Upper lobe of left lung (tissue), 6 donors: ENCODE measurements at regions not wholly inside any gene's neighbourhood (a gene's known extent, or its start where the extent isn't known, plus 50 kb on each side); places are given as distances from the start of the nearest gene placed in this dataset.

Experiments used
- ATAC-seq, 2 donors: fragments of 200-7000 bp; cut with Tn5 transposase; one replicate each; pipeline ENCODE4 v1.9.1; 2022; ENCODE audit warnings: mild to moderate bottlenecking in 2 of 2, moderate library complexity in 2 of 2; ENCODE audit not compliant: low FRiP score in 2 of 2
- DNase-seq, 2 donors: peaks; one replicate each; pipeline ENCODE4 v3.0.0-alpha.2; 2019 to 2020
- H3K27ac ChIP-seq, 4 donors: fragments of 200-600 bp; sonication (generic); one replicate each; pipeline ENCODE4 v1.5.1; 2016 to 2019
- H3K27me3 ChIP-seq, 4 donors: fragments of 200-600 bp; sonication (generic); one replicate each; pipeline ENCODE4 v1.5.1; 2017 to 2019
- H3K36me3 ChIP-seq, 4 donors: fragments of 200-600 bp; sonication (generic); one replicate each; pipeline ENCODE4 v1.5.1; 2016 to 2019
- H3K4me1 ChIP-seq, 4 donors: fragments of 200-600 bp; sonication (generic); one replicate each; pipeline ENCODE4 v1.5.1; 2018 to 2019
- H3K4me3 ChIP-seq, 4 donors: fragments of 200-600 bp; sonication (generic); one replicate each; pipeline ENCODE4 v1.5.1; 2017 to 2019; ENCODE audit warnings: mild to moderate bottlenecking in 2 of 4, moderate library complexity in 1 of 4
- H3K9me3 ChIP-seq, 4 donors: fragments of 200-600 bp; sonication (generic); one replicate each; pipeline ENCODE4 v1.5.1; 2018 to 2019
- CTCF ChIP-seq, 6 experiments: fragments of 450-650 bp in 4 of 6; fragments of 200-600 bp in 2 of 6; sonication (generic) in 2 of 6; IDR thresholded peaks; one replicate each; pipeline ENCODE4 v1.5.1; 2016 to 2019; ENCODE audit warnings: antibody characterized with exemption in 6 of 6
- EP300 ChIP-seq, 4 donors: sonication (generic); formaldehyde crosslinking; IDR thresholded peaks; one replicate each; pipeline ENCODE4 v1.5.1; 2017; ENCODE audit warnings: antibody characterized with exemption in 4 of 4, control low read depth in 2 of 4
- POLR2A ChIP-seq, 4 donors: fragments of 450-650 bp; IDR thresholded peaks; one replicate each; pipeline ENCODE4 v1.5.1; 2016 to 2017; ENCODE audit warnings: antibody characterized with exemption in 4 of 4, mild to moderate bottlenecking in 2 of 4
- POLR2AphosphoS5 ChIP-seq, 2 donors: sonication (generic); formaldehyde crosslinking; IDR thresholded peaks; one replicate each; pipeline ENCODE4 v1.5.1; 2017; ENCODE audit warnings: antibody characterized with exemption in 2 of 2
- WGBS, 2 donors: methylation state at CpG; one replicate each; pipeline ENCODE4 v1.1.5; 2017 to 2018; 5-methylcytosine and 5-hydroxymethylcytosine counted together
- donor health status: DM: no; HTN: no; CAD: no; lungs with moderate emphysema.
- donor health status: DM: no; HTN: yes; CAD: no; lungs with severe emphysema.

GRCh38 chr16:66166490-66166889 is 200.0 kb upstream of the CDH5 start:
- Histone ChIP-seq H3K27ac (no peak overlapping the region), H3K36me3 (no peaks in the 10 kb centered on the region), H3K4me3 (no peak overlapping the region), H3K9me3 (no peaks in the 10 kb centered on the region), H3K27me3 (no peaks in the 10 kb centered on the region), H3K4me1 (no peaks in the 10 kb centered on the region)
- DNase-seq (no peak), ATAC-seq (no peak)
- no peak for TF ChIP-seq EP300 (IDR thresholded peaks at IDR 0.05)
- no peak for TF ChIP-seq POLR2AphosphoS5 (IDR thresholded peaks at IDR 0.05)
- WGBS, 2 donors = 79 to 91% methylated on average over 7 of the region's 11 CpGs

GRCh38 chr16:66165879-66166278 is 200.6 kb upstream of the CDH5 start:
- Histone ChIP-seq H3K9me3 (no peaks in the 10 kb centered on the region), H3K27ac (no peak overlapping the region), H3K4me1 (no peaks in the 10 kb centered on the region), H3K27me3 (no peaks in the 10 kb centered on the region), H3K36me3 (no peaks in the 10 kb centered on the region), H3K4me3 (no peak overlapping the region)
- DNase-seq (no peak), ATAC-seq (no peak)
- 76 to 87% methylated on average over 2 of the region's 2 CpGs for WGBS, 2 donors
- TF ChIP-seq POLR2AphosphoS5 (IDR thresholded peaks at IDR 0.05) = no peak
- no peak for TF ChIP-seq POLR2A (IDR thresholded peaks at IDR 0.05)
- TF ChIP-seq CTCF (IDR thresholded peaks at IDR 0.05) = no peak
- TF ChIP-seq EP300 (IDR thresholded peaks at IDR 0.05) = no peak

DNA sequence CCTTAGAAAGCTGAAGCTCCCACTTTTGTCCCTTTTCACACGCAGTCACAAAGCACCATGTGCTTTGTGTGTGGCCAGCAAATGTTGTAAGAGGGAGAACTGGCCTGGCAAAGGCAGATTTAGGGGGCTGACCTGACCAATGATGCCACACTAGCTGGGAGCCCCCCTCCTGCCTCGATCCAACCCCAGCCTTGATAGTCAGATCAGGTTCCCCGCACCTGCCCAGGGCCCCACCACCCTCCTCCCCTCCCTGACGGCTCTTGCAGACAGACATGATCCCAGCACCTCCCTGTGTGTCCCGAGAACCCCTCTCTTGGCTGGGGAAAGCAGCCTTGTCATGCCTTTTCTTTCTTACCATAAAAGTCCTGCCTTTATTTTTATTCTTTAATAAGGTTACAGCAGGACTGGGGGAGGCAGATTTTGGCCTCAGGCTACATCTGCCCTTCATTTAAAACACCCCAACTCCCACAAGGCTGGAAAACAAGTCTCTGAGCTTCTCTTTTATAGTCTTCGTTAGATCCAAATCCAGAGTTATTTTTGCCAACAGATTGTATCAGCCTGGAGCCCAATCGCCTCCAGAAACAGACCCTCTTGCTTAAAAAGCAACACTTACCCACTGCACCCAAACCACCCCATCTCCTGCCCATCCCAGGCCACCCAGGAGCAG is 201.8 kb upstream of the CDH5 start:
- H3K4me1 ChIP-seq = no peaks in the 10 kb centered on the region
- ATAC-seq = no peak
- H3K9me3 ChIP-seq = no peaks in the 10 kb centered on the region
- H3K27me3 ChIP-seq = no peaks in the 10 kb centered on the region
- TF ChIP-seq POLR2AphosphoS5 (IDR thresholded peaks at IDR 0.05) (no peak), CTCF (IDR thresholded peaks at IDR 0.05) (no peak), POLR2A (IDR thresholded peaks at IDR 0.05) (no peak), EP300 (IDR thresholded peaks at IDR 0.05) (no peak)
- no peaks in the 10 kb centered on the region for H3K36me3 ChIP-seq
- H3K4me3 ChIP-seq = no peak overlapping the region
- WGBS, 2 donors = 72 to 78% methylated on average over 7 of the region's 7 CpGs
- DNase-seq = no peak
- no peak overlapping the region for H3K27ac ChIP-seq

DNA sequence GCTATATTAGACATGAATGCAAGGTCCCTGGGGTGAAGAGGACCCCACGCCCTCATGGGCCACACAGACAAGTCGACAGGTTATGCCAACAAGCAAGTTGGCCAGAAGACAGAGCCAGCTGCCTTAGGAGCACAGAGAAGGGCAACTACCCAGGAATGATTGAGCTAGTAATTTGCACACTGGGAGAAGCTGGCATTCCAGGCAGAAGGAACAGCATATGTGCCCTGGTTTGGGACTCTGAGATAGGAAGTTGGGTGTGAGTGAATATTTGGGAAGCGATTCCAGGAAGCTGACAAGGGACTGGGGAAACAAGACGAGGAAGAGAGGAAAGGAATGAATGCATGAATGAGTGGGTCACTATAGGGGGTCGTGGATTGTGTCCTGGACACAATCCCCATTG is 203.7 kb upstream of the CDH5 start:
- H3K4me3 ChIP-seq = no peak overlapping the region
- WGBS, 2 donors = 63 to 75% methylated on average over 5 of the region's 5 CpGs
- no peaks in the 10 kb centered on the region for H3K4me1 ChIP-seq
- H3K36me3 ChIP-seq = no peaks in the 10 kb centered on the region
- H3K27me3 ChIP-seq = no peaks in the 10 kb centered on the region
- no peak overlapping the region for H3K27ac ChIP-seq
- DNase-seq = no peak
- no peak for ATAC-seq
- no peaks in the 10 kb centered on the region for H3K9me3 ChIP-seq
- no peak for TF ChIP-seq CTCF (IDR thresholded peaks at IDR 0.05)
- TF ChIP-seq POLR2A (IDR thresholded peaks at IDR 0.05) = no peak
- TF ChIP-seq EP300 (IDR thresholded peaks at IDR 0.05) = no peak
- TF ChIP-seq POLR2AphosphoS5 (IDR thresholded peaks at IDR 0.05) = no peak

- 87 to 89% methylated on average over 8 of the region's 8 CpGs for WGBS, 2 donors
Observed at GRCh38 chr16:66161942-66162341, 204.5 kb upstream of the CDH5 start.

More at GRCh38 chr16:66161942-66162341, 204.5 kb upstream of the CDH5 start:
- DNase-seq (no peak), ATAC-seq (no peak)
- H3K4me1 ChIP-seq = no peaks in the 10 kb centered on the region
- H3K27ac ChIP-seq = no peak overlapping the region
- H3K4me3 ChIP-seq = no peak overlapping the region
- H3K27me3 ChIP-seq = no peaks in the 10 kb centered on the region
- H3K36me3 ChIP-seq = no peaks in the 10 kb centered on the region
- H3K9me3 ChIP-seq = no peaks in the 10 kb centered on the region
- no peak for TF ChIP-seq POLR2AphosphoS5 (IDR thresholded peaks at IDR 0.05)
- TF ChIP-seq CTCF (IDR thresholded peaks at IDR 0.05) = no peak
- TF ChIP-seq EP300 (IDR thresholded peaks at IDR 0.05) = no peak
- no peak for TF ChIP-seq POLR2A (IDR thresholded peaks at IDR 0.05)
